Omental fat pad (tissue), 3 donors: ENCODE measurements at regions not wholly inside any gene's neighbourhood (a gene's known extent, or its start where the extent isn't known, plus 50 kb on each side); places are given as distances from the start of the nearest gene placed in this dataset.

Experiments used
- ATAC-seq: fragments of 150-250 bp; one replicate; pipeline ENCODE4 v1.9.1; 2016; ENCODE audit warnings: mild to moderate bottlenecking, moderate library complexity; ENCODE audit not compliant: low FRiP score
- DNase-seq: peaks from one replicate; pipeline ENCODE4 v3.0.0-alpha.2; 2019; ENCODE audit warnings: low spot score
- CTCF ChIP-seq, 3 donors: fragments of 450-650 bp; IDR thresholded peaks; one replicate each; pipeline ENCODE4 v1.5.1; 2016 to 2017; ENCODE audit warnings: antibody characterized with exemption in 3 of 3, mild to moderate bottlenecking in 3 of 3, moderate library complexity in 2 of 3

- DNase-seq (no peak), ATAC-seq (no peak)
- no peak for TF ChIP-seq CTCF (IDR thresholded peaks at IDR 0.05)
Measured at GRCh38 chrX:42102586-42103282, 179.4 kb upstream of the CASK start.

- DNase-seq (no peak), ATAC-seq (no peak)
- no peak for TF ChIP-seq CTCF (IDR thresholded peaks at IDR 0.05)
Measured at GRCh38 chrX:42098900-42099299, 175.5 kb upstream of the CASK start.

- ATAC-seq (no peak), DNase-seq (no peak)
- TF ChIP-seq CTCF (IDR thresholded peaks at IDR 0.05) = no peak
Measured at GRCh38 chrX:42097486-42097885, 174.1 kb upstream of the CASK start.

GRCh38 chrX:42096265-42096920 lies 173.0 kb upstream of the CASK start:
- no peak for TF ChIP-seq CTCF (IDR thresholded peaks at IDR 0.05)
- no peak for DNase-seq
- ATAC-seq = peak; percentile 88

- no peak for TF ChIP-seq CTCF (IDR thresholded peaks at IDR 0.05)
- ATAC-seq = no peak
- DNase-seq = no peak
Measured at GRCh38 chrX:42094218-42094617, 170.9 kb upstream of the CASK start.

- ATAC-seq = no peak
Measured at GRCh38 chrX:42093756-42094155, 170.4 kb upstream of the CASK start.

More at GRCh38 chrX:42093756-42094155, 170.4 kb upstream of the CASK start:
- DNase-seq = no peak
- TF ChIP-seq CTCF (IDR thresholded peaks at IDR 0.05) = no peak
